A549 (cell line): ENCODE measurements at regions not wholly inside any gene's neighbourhood (a gene's known extent, or its start where the extent isn't known, plus 50 kb on each side); places are given as distances from the start of the nearest gene placed in this dataset.

Experiments
- ATAC-seq, 2 experiments: fragments of 200-7000 bp in 1 of 2; fragments of >200 bp in 1 of 2; cut with Nextera tagmentation in 1 of 2; cut with Tn5 transposase in 1 of 2; 3 replicates each; pipeline versions ENCODE4 v1.8.0 to v1.9.1; 2018 to 2020; ENCODE audit warnings: mild to moderate bottlenecking in 1 of 2, moderate library complexity in 1 of 2
- CTCF ChIA-PET: fragments of 300-600 bp; sonication (Branson Sonifier 250); formaldehyde crosslinking; extraction: SDS; loops from one replicate; lab custom pipeline; 2021; ENCODE audit warnings: antibody characterized with exemption, inconsistent platforms; lab: Yijun Ruan, JAX
- POLR2A ChIA-PET: fragments of 350-600 bp; formaldehyde crosslinking; extraction: SDS; loops from one replicate; lab custom pipeline; 2021; ENCODE audit warnings: antibody characterized with exemption, inconsistent platforms; lab: Yijun Ruan, JAX
- DNase-seq, 2 experiments: peaks; one replicate each; pipeline versions ENCODE4 v3.0.0 to v3.0.0-alpha.2; 2011 to 2016; ENCODE audit warnings: low read depth in 1 of 2, low spot score in 1 of 2
- FAIRE-seq: peaks from 2 replicates; lab custom pipeline; 2011; peaks lifted over from hg19 to GRCh38; lab: Jason Lieb, UNC
- H3K27ac ChIP-seq, 2 experiments: fragments of >200 bp; sonication (Bioruptor Twin); formaldehyde crosslinking; 3 replicates each; pipeline ENCODE4 v1.5.1; 2016 to 2017
- H3K4me1 ChIP-seq: fragments of >200 bp; sonication (Bioruptor Twin); formaldehyde crosslinking; 3 replicates; pipeline ENCODE4 v1.6.1; 2016
- H3K4me2 ChIP-seq: fragments of >200 bp; sonication (Bioruptor Twin); formaldehyde crosslinking; 3 replicates; pipeline ENCODE4 v1.6.1; 2016
- H3K4me3 ChIP-seq: fragments of >200 bp; sonication (Bioruptor Twin); formaldehyde crosslinking; 3 replicates; pipeline ENCODE4 v1.5.1; 2016
- H3K9me3 ChIP-seq: fragments of >200 bp; sonication (Bioruptor Twin); formaldehyde crosslinking; 3 replicates; pipeline ENCODE4 v1.6.1; 2016
- CBX2 ChIP-seq: fragments of 200-600 bp; sonication (generic); IDR thresholded peaks from 2 replicates; pipeline ENCODE4 v1.6.1; 2016; ENCODE audit warnings: low read depth, mild to moderate bottlenecking, borderline replicate concordance
- CHD4 ChIP-seq: fragments of 200-600 bp; sonication (generic); IDR thresholded peaks from 2 replicates; pipeline ENCODE4 v1.6.1; 2016; ENCODE audit warnings: antibody characterized with exemption, mild to moderate bottlenecking, borderline replicate concordance
- GATA3 ChIP-seq: IDR thresholded peaks from 2 replicates; pipeline ENCODE4 v1.6.1; 2012; ENCODE audit warnings: borderline replicate concordance
- HEYL ChIP-seq: fragments of 250-450 bp; sonication (Bioruptor Pico); IDR thresholded peaks from 2 replicates; pipeline ENCODE4 v1.8.0; 2021; ENCODE audit warnings: mild to moderate bottlenecking, moderate library complexity
- HOXA7 ChIP-seq: fragments of 250-450 bp; sonication (Bioruptor Pico); IDR thresholded peaks from 2 replicates; pipeline ENCODE4 v1.5.0; 2020; ENCODE audit warnings: mild to moderate bottlenecking, moderate library complexity
- JUN ChIP-seq, 2 experiments: fragments of >200 bp; sonication (Bioruptor Twin); formaldehyde crosslinking; IDR thresholded peaks; 2 replicates in 1 of 2; 3 replicates in 1 of 2; pipeline ENCODE4 v1.6.1; 2016 to 2017
- JUNB ChIP-seq: fragments of >200 bp; sonication (Bioruptor Twin); formaldehyde crosslinking; IDR thresholded peaks from 2 replicates; pipeline ENCODE4 v1.6.1; 2016
- KDM5A ChIP-seq: fragments of 200-600 bp; sonication (generic); IDR thresholded peaks from 2 replicates; pipeline ENCODE4 v1.6.1; 2016; ENCODE audit warnings: antibody characterized with exemption, mild to moderate bottlenecking
- MAZ ChIP-seq: fragments of 150-350 bp; IDR thresholded peaks from 2 replicates; pipeline ENCODE4 v1.6.1; 2014; ENCODE audit warnings: antibody characterized with exemption, low read depth, low read length, borderline replicate concordance
- PHF8 ChIP-seq: fragments of 200-600 bp; sonication (generic); IDR thresholded peaks from 2 replicates; pipeline ENCODE4 v1.6.1; 2016; ENCODE audit warnings: low read depth, mild to moderate bottlenecking, antibody characterized with exemption, moderate library complexity, borderline replicate concordance
- POLR2AphosphoS2 ChIP-seq: conservative IDR thresholded peaks from 2 replicates; pipeline ENCODE4 v1.6.1; 2012; ENCODE audit warnings: low read length, improper control_type of control experiment, inconsistent platforms
- RAD21 ChIP-seq, 2 experiments: fragments of >200 bp in 1 of 2; sonication (Bioruptor Twin) in 1 of 2; formaldehyde crosslinking in 1 of 2; IDR thresholded peaks in 1 of 2; conservative IDR thresholded peaks in 1 of 2; 2 replicates in 1 of 2; 3 replicates in 1 of 2; pipeline ENCODE4 v1.6.1; 2012 to 2018; ENCODE audit warnings: inconsistent platforms in 1 of 2
- RARB ChIP-seq: fragments of 250-450 bp; sonication (Bioruptor Pico); IDR thresholded peaks from 2 replicates; pipeline ENCODE4 v1.8.0; 2021; ENCODE audit warnings: mild to moderate bottlenecking, moderate library complexity
- REST ChIP-seq: fragments of 200-600 bp; sonication (generic); IDR thresholded peaks from 2 replicates; pipeline ENCODE4 v1.6.1; 2016; ENCODE audit warnings: antibody characterized with exemption, mild to moderate bottlenecking, moderate library complexity
- RFX5 ChIP-seq: fragments of 450-650 bp; IDR thresholded peaks from 2 replicates; pipeline ENCODE4 v1.7.1; 2014; ENCODE audit warnings: antibody characterized with exemption, mild to moderate bottlenecking, moderate library complexity
- SMC3 ChIP-seq: fragments of >200 bp; sonication (Bioruptor Twin); formaldehyde crosslinking; IDR thresholded peaks from 3 replicates; pipeline ENCODE4 v1.6.1; 2018; ENCODE audit warnings: inconsistent platforms
- SREBF2 ChIP-seq: fragments of 450-650 bp; IDR thresholded peaks from 2 replicates; pipeline ENCODE4 v1.6.1; 2014; ENCODE audit warnings: mild to moderate bottlenecking, moderate library complexity
- USF2 ChIP-seq: fragments of 450-650 bp; IDR thresholded peaks from 2 replicates; pipeline ENCODE4 v1.6.1; 2014; ENCODE audit warnings: antibody characterized with exemption
- ZC3H11A ChIP-seq: fragments of 450-650 bp; IDR thresholded peaks from 2 replicates; pipeline ENCODE4 v1.6.1; 2014; ENCODE audit warnings: antibody characterized with exemption, mild to moderate bottlenecking
- ZFP36 ChIP-seq: fragments of 450-650 bp; IDR thresholded peaks from 2 replicates; pipeline ENCODE4 v1.6.1; 2014; ENCODE audit warnings: borderline replicate concordance; ENCODE audit not compliant: partially characterized antibody
- ZSCAN20 ChIP-seq: fragments of 250-450 bp; sonication (Bioruptor Pico); IDR thresholded peaks from 2 replicates; pipeline ENCODE4 v1.8.0; 2022; ENCODE audit warnings: mild to moderate bottlenecking, moderate library complexity
- WGBS: methylation state at CpG from one replicate; pipeline ENCODE4 v1.1.6; 2017; ENCODE audit errors: missing lambda C conversion rate; 5-methylcytosine and 5-hydroxymethylcytosine counted together
- TF ChIP-seq, protein P1 (sequence below): fragments of 250-450 bp; sonication (Bioruptor Pico); IDR thresholded peaks from 2 replicates; pipeline ENCODE4 v1.5.0; 2021; ENCODE audit warnings: mild to moderate bottlenecking, moderate library complexity, borderline replicate concordance
- TF ChIP-seq, protein P2 (sequence below): fragments of >200 bp; sonication (Bioruptor Twin); formaldehyde crosslinking; IDR thresholded peaks from 3 replicates; pipeline ENCODE4 v1.6.1; 2016
- TF ChIP-seq, protein P3 (sequence below): IDR thresholded peaks from 2 replicates; pipeline ENCODE4 v1.6.1; 2012
- TF ChIP-seq, protein P4 (sequence below): fragments of >200 bp; sonication (Bioruptor Twin); formaldehyde crosslinking; IDR thresholded peaks from 3 replicates; pipeline ENCODE4 v1.5.1; 2016

DNA sequence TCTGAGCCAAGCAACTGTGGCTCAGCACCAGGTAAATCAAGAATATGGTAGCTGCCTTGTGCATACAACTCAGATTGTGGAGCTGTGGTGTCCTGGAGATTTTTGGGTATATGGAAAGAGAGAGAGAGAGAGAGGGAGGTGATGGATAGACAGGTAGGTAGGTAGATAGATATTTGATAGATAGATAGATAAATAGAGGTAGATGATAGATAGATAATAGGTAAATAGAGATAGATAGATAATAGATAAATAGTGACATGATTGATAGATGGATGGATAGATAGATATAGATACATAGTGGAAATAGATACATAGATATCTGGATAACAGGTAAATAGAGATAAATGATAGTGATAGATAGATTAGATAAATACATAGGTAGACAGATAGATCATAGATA, 206.3 kb downstream of the KLF6 start:
- Histone ChIP-seq H3K4me3 (no peak overlapping the region), H3K9me3 (no peaks in the 10 kb centered on the region), H3K4me1 (no peaks in the 10 kb centered on the region), H3K27ac (no peak overlapping the region), H3K4me2 (no peak overlapping the region)
- TF ChIP-seq HEYL (no peak), RARB (no peak), SREBF2 (no peak), PHF8 (no peak), CHD4 (no peak), JUNB (no peak), ZC3H11A (no peak), CBX2 (no peak), RFX5 (no peak), REST (no peak), ZFP36 (no peak)
- TF ChIP-seq, protein P1, sequence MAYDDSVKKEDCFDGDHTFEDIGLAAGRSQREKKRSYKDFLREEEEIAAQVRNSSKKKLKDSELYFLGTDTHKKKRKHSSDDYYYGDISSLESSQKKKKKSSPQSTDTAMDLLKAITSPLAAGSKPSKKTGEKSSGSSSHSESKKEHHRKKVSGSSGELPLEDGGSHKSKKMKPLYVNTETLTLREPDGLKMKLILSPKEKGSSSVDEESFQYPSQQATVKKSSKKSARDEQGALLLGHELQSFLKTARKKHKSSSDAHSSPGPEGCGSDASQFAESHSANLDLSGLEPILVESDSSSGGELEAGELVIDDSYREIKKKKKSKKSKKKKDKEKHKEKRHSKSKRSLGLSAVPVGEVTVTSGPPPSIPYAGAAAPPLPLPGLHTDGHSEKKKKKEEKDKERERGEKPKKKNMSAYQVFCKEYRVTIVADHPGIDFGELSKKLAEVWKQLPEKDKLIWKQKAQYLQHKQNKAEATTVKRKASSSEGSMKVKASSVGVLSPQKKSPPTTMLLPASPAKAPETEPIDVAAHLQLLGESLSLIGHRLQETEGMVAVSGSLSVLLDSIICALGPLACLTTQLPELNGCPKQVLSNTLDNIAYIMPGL (CRISPR knock-in tag), result no peak
- TF ChIP-seq, protein P2, sequence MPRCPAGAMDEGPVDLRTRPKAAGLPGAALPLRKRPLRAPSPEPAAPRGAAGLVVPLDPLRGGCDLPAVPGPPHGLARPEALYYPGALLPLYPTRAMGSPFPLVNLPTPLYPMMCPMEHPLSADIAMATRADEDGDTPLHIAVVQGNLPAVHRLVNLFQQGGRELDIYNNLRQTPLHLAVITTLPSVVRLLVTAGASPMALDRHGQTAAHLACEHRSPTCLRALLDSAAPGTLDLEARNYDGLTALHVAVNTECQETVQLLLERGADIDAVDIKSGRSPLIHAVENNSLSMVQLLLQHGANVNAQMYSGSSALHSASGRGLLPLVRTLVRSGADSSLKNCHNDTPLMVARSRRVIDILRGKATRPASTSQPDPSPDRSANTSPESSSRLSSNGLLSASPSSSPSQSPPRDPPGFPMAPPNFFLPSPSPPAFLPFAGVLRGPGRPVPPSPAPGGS, result no peak
- TF ChIP-seq, protein P3, sequence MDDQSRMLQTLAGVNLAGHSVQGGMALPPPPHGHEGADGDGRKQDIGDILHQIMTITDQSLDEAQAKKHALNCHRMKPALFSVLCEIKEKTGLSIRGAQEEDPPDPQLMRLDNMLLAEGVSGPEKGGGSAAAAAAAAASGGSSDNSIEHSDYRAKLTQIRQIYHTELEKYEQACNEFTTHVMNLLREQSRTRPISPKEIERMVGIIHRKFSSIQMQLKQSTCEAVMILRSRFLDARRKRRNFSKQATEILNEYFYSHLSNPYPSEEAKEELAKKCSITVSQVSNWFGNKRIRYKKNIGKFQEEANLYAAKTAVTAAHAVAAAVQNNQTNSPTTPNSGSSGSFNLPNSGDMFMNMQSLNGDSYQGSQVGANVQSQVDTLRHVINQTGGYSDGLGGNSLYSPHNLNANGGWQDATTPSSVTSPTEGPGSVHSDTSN, result no peak
- TF ChIP-seq, protein P4, sequence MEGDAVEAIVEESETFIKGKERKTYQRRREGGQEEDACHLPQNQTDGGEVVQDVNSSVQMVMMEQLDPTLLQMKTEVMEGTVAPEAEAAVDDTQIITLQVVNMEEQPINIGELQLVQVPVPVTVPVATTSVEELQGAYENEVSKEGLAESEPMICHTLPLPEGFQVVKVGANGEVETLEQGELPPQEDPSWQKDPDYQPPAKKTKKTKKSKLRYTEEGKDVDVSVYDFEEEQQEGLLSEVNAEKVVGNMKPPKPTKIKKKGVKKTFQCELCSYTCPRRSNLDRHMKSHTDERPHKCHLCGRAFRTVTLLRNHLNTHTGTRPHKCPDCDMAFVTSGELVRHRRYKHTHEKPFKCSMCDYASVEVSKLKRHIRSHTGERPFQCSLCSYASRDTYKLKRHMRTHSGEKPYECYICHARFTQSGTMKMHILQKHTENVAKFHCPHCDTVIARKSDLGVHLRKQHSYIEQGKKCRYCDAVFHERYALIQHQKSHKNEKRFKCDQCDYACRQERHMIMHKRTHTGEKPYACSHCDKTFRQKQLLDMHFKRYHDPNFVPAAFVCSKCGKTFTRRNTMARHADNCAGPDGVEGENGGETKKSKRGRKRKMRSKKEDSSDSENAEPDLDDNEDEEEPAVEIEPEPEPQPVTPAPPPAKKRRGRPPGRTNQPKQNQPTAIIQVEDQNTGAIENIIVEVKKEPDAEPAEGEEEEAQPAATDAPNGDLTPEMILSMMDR, result no peak
- ChIA-PET CTCF (no interaction called here), POLR2A (no interaction called here)
- DNase-seq, result no peak
- no peak for ATAC-seq
- no peak for FAIRE-seq

DNA sequence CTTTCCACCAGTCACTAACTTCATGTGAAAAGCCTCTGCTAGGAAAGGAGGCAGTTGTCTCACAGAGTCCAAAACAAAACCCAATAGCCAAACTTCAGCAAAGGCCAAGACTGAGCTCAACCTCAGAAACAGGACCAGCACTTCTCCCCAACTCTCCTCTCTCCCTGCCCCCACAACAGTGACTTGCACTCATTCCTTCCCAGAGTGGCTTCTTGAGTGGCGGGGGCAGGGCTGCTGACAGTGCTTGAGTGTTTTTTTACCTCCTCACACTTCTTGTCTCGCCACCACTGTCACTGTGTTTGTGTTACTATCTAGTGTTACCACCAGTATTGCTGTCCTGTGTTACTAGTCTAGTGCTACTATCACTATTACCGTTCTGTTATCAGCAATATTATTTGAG, 206.8 kb downstream of the KLF6 start:
- Histone ChIP-seq H3K27ac (no peak overlapping the region; a peak in 1 of 6 replicates), H3K4me2 (no peak overlapping the region), H3K9me3 (no peaks in the 10 kb centered on the region)
- no peak for DNase-seq
- ChIA-PET POLR2A (no interaction called here), CTCF (no interaction called here)
- 74% methylated on average over 3 of the region's 3 CpGs for WGBS
- no peak for FAIRE-seq
- TF ChIP-seq GATA3 (no peak), JUN (IDR thresholded peaks at IDR 0.05) (no peak), ZSCAN20 (CRISPR knock-in tag) (no peak), SMC3 (no peak), USF2 (no peak), RAD21 (conservative IDR thresholded peaks at IDR 0.05 in 1 of 2, IDR thresholded peaks at IDR 0.05 in 1 of 2) (no peak), POLR2AphosphoS2 (no peak), MAZ (no peak), HOXA7 (no peak), KDM5A (no peak)
- TF ChIP-seq, protein P2, result no peak
- TF ChIP-seq, all 56 proteins: peak for 0
- no peak for ATAC-seq
- no peak overlapping the region for H3K4me3 ChIP-seq
- no peaks in the 10 kb centered on the region for H3K4me1 ChIP-seq
